ENCODE measurements at regions not wholly inside any gene's neighbourhood (a gene's known extent, or its start where the extent isn't known, plus 50 kb on each side); places are given as distances from the start of the nearest gene placed in this dataset.

GRCh38 chr3:190790185-190790584 lies 72.3 kb downstream of the GMNC start:
- DNase-seq, result no peak

DNA sequence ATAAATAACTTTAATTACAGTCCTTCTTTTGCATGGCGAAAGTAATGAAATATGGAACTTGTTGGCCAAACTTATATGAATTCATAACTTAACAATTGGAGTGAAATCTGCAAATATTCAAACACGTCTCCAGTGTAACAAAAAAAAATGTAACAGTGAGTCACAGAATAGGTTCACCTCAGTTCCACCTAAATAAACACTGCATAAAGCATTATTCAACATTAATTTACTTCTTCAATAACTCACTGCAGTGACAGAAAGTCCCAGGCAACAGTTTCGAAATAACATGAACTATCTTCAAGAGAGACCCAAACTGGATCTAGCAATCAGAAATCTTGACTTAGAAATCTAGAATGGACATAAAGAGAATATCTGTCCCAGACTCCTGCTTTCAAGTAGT lies 75.6 kb downstream of the GMNC start:
- DNase-seq, result no peak

GRCh38 chr3:190785047-190785446 lies 77.4 kb downstream of the GMNC start:
- DNase-seq, result no peak

- DNase-seq, result no peak
Measured at GRCh38 chr3:190780524-190780923, 82.0 kb downstream of the GMNC start.

- no peak for DNase-seq
Measured at GRCh38 chr3:190774633-190775032, 87.9 kb downstream of the GMNC start.

DNA sequence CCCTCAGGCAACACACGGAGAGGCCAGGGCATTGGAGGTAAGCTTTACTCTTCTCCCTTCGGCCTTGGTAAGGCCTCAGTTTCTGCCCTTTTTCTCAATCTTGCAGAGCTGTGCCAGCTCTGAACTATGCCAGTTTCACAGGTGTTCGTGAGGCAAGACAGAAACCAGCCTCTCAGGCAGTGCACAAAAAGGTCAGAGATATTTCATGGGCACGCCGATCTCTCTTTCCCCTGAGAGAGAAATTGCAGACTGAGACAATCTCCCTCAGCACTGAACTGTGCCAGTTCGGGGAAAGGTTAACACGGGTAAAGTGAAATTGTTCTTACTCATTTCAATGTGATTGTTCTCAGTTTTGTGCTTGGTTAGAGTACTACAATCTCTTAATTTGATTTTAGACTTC lies 88.5 kb downstream of the GMNC start:
- peak; percentile 6 for DNase-seq

DNA sequence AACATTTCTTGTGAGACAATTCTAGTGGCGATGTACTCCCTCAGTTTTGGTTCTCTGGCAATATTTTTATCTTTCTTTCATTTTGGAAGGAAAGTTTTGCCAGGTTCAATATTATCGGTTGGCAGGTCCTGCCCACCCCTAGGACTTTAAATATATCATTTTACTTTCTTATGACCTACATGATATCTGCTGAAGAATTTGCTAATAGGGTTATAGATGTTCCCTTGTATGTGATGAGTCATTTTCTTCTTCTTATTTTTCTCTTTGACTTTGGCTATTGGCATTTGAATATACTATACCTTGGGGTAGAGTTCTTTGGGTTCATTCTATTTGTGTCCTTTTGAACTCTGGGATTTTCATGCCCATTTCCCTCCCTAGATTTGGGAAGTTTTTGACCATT lies 89.7 kb downstream of the GMNC start:
- no peak for DNase-seq

GRCh38 chr3:190768891-190769290 lies 93.6 kb downstream of the GMNC start:
- no peak for DNase-seq

DNA sequence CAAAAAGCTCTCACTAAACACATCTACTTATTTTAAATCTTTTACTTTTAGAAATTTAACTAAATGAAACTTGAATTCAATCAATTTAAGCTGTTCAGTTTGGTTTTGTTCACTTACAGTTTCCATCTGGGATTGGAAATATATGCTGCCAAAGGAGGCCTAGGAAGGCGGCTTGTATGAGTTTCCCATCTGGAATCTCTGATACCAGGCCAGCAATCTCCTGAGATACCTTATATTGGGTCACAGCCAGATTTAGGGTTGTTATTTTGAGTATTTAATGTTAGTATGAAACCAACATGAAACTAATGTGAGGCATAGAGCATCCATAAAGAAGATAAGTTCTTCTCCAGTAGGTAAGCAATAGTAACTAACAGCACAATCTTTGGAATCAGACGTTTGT lies 94.6 kb downstream of the GMNC start:
- no peak for DNase-seq

DNA sequence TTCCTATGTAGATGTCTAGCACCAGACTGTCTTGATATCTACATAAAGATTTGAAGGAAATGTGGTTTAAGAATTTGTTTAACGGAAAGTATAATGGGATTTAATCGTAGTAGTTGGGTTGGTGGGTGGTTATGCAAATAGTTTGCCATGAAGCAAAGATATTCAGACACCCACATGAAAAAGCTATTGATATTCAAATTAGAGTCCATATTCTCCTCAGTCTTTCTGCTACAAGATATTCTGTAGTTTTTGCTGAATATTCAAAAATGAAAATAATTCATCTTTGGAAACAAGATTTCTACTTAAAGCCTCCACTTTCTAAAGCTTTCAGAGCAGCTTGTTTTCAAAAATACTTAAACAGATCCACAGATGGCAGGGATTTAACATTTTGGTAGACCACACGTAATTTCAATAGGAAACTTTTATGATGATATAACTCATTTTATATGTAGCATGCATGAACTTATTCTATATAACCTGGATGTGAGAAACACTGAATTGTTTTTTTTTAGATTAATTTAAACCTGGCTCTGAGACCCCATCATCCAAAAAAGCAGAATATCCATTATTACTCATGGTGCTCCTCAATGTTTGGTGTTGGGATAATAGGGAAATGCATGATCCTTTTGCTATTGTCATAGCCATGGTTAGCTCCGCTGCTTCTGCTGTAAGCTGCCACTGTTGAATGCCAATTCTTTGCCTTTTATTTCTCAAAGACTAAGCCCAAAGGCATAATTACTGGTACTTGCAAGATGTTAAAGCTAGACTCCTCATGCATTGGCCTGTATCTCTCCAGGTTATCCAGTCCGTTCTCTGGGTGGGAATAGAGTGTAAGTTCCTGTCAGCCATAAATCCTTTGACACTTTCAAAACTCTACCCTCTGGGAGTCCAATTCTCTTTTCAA lies 98.0 kb downstream of the GMNC start:
- DNase-seq, result no peak

- DNase-seq, result no peak
Measured at GRCh38 chr3:190762801-190763200, 99.7 kb downstream of the GMNC start.

DNA sequence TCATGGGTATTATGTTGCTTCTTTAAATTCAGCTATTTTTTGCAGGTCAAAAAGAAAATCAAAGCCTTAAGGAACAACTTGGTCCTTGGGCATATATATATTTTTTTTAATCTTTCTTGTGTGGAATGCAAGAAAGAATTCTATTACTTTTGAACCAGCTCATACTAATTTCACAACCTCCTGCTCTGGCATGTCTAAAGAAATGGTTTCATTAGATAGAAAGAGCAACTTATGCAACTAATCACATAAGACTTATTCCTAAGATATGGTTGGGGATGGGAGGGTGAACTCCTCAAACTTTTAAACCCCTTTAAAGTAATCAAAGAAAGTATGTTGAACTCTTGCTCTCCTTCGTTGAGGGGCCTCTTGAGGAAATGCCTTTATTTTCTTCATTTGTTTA lies 114.9 kb downstream of the GMNC start:
- no peak for DNase-seq

DNA sequence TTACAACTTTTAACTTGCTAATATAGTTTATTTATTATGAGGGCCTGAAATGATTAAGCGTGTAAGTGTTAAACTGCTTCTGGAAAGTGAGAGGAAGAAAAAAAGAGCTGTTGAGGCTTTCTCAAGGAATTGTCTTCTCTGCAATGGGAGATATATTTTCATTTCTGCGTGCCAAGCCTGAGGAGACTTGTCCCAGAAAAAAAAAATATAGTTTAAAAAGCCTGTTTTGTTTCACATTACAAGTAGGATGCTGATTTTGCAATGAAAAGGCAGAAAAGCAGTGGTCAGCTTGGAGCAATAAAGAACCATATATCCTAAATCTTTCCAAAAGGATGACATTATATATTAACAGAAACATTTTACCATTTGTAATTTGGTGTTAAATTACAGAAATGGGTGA lies 115.5 kb downstream of the GMNC start:
- DNase-seq, result no peak

DNA sequence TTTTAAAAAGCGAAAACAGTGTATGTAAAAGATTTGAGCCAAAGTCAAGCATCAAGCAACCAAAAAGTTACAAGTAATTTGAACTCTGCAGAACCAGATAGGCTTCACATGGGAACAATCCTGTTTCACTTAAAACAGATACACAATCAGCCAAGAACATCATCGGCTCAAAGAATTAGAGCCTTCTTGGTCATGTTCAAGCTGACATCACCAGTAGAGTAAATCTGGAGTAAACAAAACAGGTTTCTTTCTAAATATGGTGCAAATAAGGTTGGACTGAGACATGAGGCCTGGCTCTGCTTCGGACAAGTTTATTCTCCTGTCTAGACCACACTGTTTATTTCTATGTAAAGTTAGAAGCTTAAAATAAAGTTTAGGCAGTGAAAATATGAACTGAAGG lies 116.0 kb downstream of the GMNC start:
- DNase-seq, result no peak

GRCh38 chr3:190741788-190742187 lies 120.7 kb downstream of the GMNC start:
- DNase-seq, result no peak

GRCh38 chr3:190739641-190740185 lies 122.8 kb downstream of the GMNC start:
- no peak for DNase-seq

DNA sequence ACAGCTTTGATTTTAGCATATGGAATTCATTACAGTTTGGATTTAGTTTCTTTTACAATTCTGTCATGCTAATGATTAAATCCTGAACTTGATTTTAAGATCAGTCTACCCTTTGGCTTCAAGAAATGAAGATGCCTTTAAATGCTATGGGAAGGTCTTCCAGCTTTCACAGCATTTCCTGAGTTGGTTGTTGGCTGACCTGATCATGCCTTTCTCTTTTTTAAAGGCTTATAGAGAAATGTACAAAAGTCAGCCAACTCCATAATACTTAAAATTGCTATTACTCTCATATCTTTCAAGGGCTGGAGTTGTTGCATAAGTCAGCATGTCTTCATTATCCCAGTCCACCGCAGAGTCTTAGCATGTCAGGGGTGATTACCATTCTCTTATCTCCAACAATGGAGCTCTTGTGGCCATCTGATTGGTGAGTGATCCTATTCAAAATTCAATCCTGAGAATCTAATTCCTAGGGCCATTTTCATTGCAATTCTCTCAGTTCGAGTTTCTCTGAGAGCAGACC lies 123.8 kb downstream of the GMNC start:
- DNase-seq, result no peak

- no peak for DNase-seq
Measured at GRCh38 chr3:190737446-190737845, 125.0 kb downstream of the GMNC start.

- no peak for DNase-seq
Measured at GRCh38 chr3:190734490-190734889, 128.0 kb downstream of the GMNC start.

GRCh38 chr3:190733591-190734146 lies 128.8 kb downstream of the GMNC start:
- DNase-seq, result no peak

- no peak for DNase-seq
Measured at GRCh38 chr3:190731596-190731995, 130.9 kb downstream of the GMNC start.

- DNase-seq, result no peak
Measured at GRCh38 chr3:190728574-190729246, 133.8 kb downstream of the GMNC start.

DNA sequence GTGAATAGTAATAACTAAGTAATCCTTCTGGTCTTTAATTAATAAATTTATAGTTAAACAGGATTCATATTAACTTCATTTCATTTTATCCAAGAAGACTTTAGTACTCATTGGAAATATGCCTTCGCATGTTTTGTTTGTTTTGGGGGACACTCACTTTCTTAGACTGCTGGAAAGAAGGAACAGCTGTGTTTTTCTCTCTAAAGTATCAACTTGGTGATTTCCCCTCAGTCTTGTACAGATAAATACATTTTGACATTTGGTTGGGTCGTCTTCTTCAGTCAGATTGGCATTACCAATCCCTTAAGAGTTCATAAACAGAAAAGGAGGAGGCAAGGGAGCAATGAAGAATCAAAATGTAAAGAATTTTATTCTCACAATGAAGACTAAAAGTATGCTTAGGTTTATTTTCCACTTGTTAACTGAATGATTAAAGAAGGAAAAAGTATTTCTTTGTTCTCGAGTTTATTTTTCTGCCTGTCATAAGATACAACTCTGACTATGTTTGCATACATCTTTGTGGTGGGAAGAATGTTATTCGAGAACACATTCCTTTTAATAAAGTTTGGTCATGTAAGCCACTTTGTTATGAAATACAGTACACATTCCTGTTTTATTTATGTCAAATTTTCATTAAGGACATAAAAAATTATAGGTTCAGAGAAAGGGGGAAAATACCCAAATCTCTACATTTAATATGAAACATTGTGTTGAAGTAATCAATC lies 140.2 kb downstream of the GMNC start:
- no peak for DNase-seq
